Heart left ventricle (tissue), 13 donors: ENCODE measurements at regions not wholly inside any gene's neighbourhood (a gene's known extent, or its start where the extent isn't known, plus 50 kb on each side); places are given as distances from the start of the nearest gene placed in this dataset.

Experiments used
- POLR2A ChIP-seq, 2 donors: fragments of 450-650 bp; IDR thresholded peaks; one replicate each; pipeline ENCODE4 v1.6.1; 2017; ENCODE audit warnings: antibody characterized with exemption in 2 of 2, mild to moderate bottlenecking in 2 of 2, moderate library complexity in 2 of 2
- TF ChIP-seq, protein P1 (sequence below), 12 donors: fragments of 200-600 bp; sonication (generic) in 4 of 12; IDR thresholded peaks; one replicate each; pipeline versions ENCODE4 v1.5.0 to v1.8.0; 2018 to 2022; ENCODE audit warnings: antibody characterized with exemption in 12 of 12, mild to moderate bottlenecking in 5 of 12
- donor health status: ischemic (EF 13 %, LVEDD 7.1; RV severe dilation, severe dysfunction).
- donor health status: DM: no; HTN: yes; CAD: no.
- donor health status: DM: no; HTN: no; CAD: no.
- donor health status: ischemic (EF 25% LVEDD 6.9; RV normal size, moderate dysfunction).
- donor health status: ischemic (EF 25% LVEDD 5.7; RV mildly dilated, moderate dysfunction).
- donor health status: ischemic (EF 35%, LVEDD 5.7; RV mildly dilated, moderate dysfunction).
- donor health status: nonischemic (EF 11% LVEDD 7.7; RV severe dilation, severe dysfunction).
- donor health status: DM: yes; HTN: yes; CAD: no.
- donor health status: PGD.
- donor health status: ischemic (EF 29% LVEDD 5.4; RV normal size, mild dysfunction).
- donor health status: nonischemic (EF 23%, LVEDD 6.1; RV moderate dilation, normal function).

DNA sequence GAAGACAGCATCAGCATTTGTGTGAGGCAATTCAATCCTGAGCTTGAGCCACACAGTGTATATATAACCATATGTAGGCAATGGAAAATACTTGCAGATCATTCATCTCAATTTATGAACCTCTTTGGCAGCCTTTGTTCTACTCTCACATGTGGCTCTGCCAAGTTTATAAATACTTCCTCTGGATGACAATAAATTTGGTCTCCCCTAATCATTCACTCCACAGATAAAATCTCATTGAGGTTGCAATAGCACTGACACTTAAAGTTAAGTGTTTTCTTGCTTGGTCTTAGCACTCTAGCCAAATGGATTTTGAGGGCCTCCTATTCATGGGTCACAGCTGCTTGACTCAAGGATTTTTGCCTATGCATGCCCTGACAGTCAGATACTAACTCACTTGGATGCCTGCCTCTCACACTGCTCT is 136.6 kb upstream of the VANGL1 start:
- no peak for TF ChIP-seq POLR2A (IDR thresholded peaks at IDR 0.05)
- TF ChIP-seq, protein P1, sequence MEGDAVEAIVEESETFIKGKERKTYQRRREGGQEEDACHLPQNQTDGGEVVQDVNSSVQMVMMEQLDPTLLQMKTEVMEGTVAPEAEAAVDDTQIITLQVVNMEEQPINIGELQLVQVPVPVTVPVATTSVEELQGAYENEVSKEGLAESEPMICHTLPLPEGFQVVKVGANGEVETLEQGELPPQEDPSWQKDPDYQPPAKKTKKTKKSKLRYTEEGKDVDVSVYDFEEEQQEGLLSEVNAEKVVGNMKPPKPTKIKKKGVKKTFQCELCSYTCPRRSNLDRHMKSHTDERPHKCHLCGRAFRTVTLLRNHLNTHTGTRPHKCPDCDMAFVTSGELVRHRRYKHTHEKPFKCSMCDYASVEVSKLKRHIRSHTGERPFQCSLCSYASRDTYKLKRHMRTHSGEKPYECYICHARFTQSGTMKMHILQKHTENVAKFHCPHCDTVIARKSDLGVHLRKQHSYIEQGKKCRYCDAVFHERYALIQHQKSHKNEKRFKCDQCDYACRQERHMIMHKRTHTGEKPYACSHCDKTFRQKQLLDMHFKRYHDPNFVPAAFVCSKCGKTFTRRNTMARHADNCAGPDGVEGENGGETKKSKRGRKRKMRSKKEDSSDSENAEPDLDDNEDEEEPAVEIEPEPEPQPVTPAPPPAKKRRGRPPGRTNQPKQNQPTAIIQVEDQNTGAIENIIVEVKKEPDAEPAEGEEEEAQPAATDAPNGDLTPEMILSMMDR (IDR thresholded peaks at IDR 0.05) = no peak
